Sciatic nerve (tissue), 2 donors: ENCODE measurements at regions not wholly inside any gene's neighbourhood (a gene's known extent, or its start where the extent isn't known, plus 50 kb on each side); places are given as distances from the start of the nearest gene placed in this dataset.
A peak's percentile ranks its signal among the peaks of the same experiment; 100 is the strongest.
"Not testable (repeated sequence)": the region's sequence is repeated elsewhere in the genome, so short reads cannot be mapped to it uniquely, and the experiment has no call there.

ENCODE experiments used
- ATAC-seq: fragments of 200-7000 bp; cut with Tn5 transposase; one replicate; pipeline ENCODE4 v1.9.1; 2020; ENCODE audit warnings: mild to moderate bottlenecking, moderate library complexity
- DNase-seq: peaks from one replicate; pipeline ENCODE4 v3.0.0-alpha.2; 2020; ENCODE audit warnings: low spot score
- intact Hi-C: fragments of 100-400 bp; cut with DNase I; formaldehyde crosslinking; loops from one replicate; pipeline ENCODE4 v1.14.2; 2022
- donor health status: DM: no; HTN: no; CAD: no.
- donor health status: DM: no; HTN: no; CAD: no.

DNA sequence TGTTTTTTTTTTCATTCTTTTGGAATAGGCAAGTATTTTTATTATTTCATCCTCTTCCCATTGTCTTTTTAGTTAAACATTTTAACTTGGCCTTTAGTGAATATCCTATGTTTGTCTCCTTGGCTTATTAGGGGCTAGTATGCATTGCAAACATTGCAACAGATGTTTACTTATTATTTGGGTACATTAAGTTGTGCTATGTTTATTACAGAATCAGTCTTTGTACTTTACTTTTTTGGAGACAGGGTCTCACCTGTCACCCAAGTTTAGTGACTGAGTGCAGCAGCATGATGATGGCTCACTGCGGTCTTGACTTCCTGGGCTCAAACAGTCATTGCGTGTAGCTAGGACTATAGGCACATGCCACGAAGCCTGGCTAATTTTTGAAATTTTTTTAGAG is 51.1 kb upstream of the NUDT6 start:
- DNase-seq (no peak), ATAC-seq (no peak)
- intact Hi-C loops: no loop called here

DNA sequence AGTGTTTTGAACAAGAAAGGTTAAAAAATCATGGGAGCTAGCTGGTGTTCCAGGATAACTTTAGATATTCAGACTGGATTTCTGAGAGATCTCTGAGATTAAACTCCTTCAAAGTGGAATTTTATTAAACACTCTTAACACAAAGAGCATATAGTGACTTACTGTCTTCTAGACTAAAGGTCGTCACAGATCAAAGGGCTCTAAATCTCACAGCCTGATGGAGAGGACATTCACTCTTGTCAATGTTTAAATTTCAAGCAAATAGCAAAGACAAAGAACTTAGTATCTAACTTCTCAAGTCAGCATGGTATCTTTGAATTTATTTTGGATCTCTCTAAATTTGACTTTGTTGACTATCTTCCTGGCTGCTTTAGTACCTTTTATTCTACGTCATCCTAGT is 53.7 kb upstream of the NUDT6 start:
- ATAC-seq (no peak), DNase-seq (no peak)
- intact Hi-C loops: no loop called here

DNA sequence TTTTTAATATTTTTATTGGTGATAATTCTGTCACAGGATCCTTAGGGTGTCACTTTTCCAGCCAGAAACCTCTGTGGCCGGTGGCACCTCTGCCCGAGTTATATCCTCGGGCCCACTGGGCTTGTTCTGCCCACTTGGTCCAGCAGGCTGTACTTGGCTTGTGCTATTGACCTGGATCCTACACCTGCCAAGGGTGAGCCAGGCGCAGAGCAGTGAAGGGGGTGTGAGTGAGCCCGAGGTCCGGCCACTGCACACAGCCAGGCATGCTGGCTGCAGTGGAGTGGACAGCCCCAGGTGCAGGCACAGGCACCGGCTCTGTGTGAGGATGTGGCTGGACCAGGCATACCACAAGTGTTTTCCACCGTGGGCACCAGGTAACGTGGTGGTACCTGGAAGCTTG is 54.7 kb upstream of the NUDT6 start:
- no peak for ATAC-seq
- no peak for DNase-seq
- intact Hi-C loops: no loop called here

DNA sequence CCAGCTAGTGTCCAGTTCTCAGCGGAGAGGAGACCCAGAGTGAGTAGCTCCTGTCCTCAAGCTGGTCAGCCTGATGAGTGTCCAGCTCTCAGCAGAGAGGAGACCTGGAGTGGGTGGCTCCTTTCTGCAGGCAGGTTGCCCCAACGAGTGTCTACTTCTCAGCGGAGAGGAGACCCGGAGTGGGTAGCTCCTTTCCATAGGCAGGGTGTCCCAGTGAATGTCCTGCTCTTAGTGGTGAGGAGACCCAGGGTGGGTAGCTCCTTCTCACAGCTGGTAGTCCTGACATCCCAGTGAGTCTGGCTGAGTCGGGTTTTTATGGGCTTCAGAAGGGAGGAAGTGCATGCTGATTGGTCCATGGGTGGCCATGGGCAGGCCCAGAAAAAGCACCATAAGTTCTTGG is 55.7 kb upstream of the NUDT6 start:
- intact Hi-C loops: no loop called here
- ATAC-seq (peak; percentile 17), DNase-seq (no peak)

DNA sequence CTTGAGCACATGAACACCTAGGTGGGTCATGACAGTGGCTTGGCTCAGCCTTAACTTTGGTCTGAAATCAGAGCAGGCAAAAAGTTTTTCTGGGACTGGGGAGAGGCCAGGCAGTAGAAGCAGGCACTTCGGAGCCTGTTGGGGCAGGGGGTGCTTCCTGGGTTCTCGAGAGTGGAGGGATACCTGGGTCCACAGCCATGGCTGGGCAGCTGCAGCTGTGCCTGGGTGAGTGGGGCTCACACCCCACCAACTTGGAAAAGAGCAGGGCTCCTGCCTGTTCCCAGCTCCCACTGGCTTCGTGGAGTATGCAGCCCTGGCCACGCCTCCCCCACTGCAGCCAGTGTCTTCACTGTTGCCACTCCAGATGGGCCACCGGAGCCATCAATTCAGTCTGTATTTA is 56.4 kb upstream of the NUDT6 start:
- intact Hi-C loops: no loop called here
- ATAC-seq (no peak), DNase-seq (no peak)

DNA sequence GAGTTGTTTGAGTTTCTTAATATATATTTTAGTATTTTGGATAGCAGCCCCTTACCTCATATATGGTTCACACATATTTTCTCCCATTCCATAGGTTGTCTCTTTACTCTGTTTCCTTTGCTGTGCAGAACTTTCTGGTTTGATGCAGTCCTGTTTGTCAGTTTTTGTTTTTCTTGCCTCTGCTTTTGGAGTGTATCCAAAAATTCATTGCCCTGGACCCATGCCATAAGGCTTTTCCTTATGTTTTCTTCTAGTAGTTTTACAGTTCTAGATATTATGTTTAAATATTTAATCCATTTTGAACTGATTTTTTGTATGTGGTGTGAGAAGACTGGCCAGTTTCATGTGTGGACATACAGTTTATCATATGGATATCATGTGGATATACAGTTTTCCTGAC is 58.5 kb upstream of the NUDT6 start:
- intact Hi-C loops: no loop called here
- DNase-seq (no peak), ATAC-seq (no peak)

DNA sequence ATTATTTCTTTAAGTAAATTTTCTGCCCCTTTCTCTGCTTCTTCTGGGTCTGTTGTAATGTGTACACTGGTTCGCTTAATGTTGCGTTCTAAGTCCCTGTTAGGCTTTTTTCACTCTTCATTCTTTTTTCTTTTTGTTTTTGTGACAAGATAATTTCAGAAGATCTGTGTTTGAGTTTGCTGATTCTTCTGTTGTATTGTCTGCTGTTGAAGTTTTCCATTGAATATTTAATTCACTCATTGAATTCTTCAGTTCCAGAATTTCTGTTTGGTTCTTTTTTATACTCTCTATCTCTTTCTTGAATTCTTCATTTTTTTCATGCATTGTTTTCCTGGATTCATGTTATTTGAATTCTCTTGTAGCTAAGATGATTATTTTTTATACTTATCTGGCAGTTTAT is 66.3 kb upstream of the NUDT6 start:
- no peak for ATAC-seq
- DNase-seq: no peak
- intact Hi-C loops: loop anchor here (1.0 kb wide), 1 partner anchor 26 kb away; no protein-coding TSS in a partner anchor

DNA sequence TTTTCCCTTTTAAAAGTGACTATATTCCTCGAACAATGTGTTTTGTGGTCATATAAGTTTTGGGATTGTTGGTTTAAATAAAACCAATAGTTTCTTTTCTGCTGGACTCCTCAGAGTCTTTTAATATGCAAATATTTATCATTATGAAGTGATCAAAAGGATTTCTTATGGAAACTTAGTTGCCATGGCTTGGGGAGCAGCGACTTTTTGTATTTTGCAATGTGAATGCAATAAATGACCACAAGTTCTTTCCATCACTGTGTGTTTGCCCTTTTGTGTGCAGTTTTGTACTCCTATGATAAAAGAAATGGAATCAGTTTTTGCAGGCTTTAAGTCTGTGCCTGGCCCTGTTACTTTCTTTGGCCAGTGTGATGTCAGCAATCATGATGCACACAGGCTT is 68.5 kb upstream of the NUDT6 start:
- DNase-seq: no peak
- no peak for ATAC-seq
- intact Hi-C loops: no loop called here

DNA sequence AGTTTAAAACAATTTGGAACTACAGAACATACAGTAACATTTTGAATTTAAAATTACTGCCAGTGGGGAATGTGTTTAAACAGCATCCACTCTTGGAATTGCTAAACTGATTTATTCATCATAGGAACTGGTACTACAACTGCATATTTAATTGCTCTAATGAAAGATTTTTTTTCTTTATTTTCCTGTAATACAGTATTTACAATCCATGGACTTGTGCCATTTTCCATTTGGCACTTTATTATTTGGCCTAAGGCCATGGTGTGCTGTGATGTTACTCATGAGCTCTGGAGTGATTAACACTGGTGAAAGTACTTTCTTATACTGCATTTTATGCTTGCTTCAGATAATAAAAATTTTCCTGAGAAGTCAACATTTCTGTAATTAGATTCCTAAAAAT is 69.7 kb upstream of the NUDT6 start:
- ATAC-seq (no peak), DNase-seq (no peak)
- intact Hi-C loops: no loop called here

DNA sequence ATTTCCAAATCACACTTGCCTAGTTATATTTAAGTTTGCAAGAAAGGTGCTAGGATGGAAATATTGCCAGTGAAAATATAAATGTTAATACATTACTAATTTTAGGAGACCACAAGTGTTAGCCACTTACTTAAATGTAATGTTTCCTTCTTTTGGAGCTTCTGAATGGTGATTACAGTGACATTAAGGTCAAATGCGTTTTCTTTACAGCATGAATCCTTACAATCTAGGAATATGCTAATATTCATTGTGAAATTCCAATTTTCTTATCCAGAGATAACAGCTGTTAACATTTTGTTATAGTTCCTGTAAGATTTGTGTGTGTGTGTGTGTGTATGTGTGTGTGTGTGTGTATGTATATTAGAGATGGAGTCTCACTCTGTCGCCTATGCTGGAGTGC is 70.2 kb upstream of the NUDT6 start:
- DNase-seq (no peak), ATAC-seq (no peak)
- intact Hi-C loops: no loop called here

DNA sequence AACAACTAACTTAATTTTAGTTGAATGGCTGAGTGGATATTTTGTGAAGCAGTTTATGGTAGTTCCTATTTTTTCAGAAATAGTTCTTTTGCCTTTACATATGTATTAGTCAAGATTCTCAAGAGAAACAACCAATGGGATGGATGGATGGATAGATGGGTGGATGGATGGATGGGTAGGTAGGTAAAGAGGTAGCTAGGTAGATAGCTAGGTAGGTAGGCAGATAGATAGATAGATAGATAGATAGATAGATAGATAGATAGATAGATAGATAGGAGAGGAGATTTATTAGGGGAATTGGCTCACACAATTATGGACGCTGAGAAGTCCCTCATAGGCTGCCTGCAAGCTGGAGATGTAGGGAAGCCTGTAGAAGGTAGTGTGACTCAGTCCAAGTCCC is 74.0 kb upstream of the NUDT6 start:
- DNase-seq (no peak), ATAC-seq (no peak)
- intact Hi-C loops: no loop called here

DNA sequence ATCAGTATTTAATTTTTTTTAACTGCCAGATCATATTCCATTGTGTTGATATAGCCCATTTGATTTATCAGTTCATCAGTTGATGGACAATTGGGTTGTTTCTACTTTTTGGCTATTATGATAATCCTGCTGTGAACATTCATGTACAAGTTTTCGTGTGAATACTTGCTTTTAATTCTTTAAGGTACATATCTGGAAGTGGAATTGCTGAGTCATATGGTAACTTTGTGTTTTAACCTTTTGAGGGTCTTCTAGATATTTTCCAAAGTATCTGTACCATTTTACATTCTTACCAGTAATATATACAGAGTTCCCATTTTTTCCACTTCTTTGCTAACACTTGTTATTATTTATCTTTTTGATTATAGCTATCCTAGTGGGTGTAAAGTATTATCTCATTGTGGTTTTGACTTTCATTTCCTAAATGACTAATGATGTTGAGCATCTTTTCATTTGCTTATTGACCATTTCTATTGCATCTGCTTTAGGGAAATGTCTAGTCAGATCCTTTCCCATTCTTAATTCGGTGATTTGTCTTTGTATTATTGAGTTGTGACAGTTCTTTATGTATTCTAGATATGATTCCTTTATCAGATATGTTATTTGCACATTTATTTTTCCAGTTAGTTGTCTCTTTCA is 75.2 kb upstream of the NUDT6 start:
- intact Hi-C loops: no loop called here
- DNase-seq (no peak), ATAC-seq (no peak)

DNA sequence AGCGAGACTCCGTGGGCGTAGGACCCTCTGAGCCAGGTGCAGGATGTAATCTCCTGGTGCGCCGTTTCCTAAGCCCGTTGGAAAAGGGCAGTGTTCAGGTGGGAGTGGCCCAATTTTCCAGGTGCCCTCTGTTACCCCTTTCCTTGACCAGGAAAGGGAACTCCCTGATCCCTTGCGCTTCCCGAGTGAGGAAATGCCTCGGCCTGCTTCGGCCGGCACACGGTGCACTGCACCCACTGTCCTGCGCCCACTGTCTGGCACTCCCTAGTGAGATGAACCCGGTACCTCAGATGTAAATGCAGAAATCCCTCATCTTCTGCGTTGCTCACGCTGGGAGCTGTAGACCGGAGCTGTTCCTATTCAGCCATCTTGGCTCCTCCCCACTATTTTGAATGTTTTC is 81.7 kb upstream of the NUDT6 start:
- intact Hi-C loops, DNase-seq, ATAC-seq: not testable (repeated sequence)

DNA sequence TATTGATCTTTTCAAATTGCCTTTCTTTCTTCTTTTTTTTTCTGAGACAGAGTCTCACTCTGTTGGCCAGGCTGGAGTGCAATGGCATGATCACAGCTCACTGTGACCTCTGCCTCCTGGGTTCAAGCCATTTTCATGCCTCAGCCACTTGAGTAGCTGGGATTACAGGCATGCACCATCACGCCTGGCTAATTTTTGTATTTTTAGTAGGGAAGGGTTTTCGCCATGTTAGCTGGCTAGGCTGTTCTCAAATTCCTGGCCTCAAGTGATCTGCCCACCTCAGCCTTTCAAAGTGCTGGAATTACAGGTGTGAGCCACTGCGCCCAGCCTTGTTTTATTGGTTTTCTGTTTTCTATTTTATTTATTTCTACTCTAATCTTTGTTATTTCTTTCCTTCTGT is 82.7 kb upstream of the NUDT6 start:
- DNase-seq, intact Hi-C loops: not testable (repeated sequence)

DNA sequence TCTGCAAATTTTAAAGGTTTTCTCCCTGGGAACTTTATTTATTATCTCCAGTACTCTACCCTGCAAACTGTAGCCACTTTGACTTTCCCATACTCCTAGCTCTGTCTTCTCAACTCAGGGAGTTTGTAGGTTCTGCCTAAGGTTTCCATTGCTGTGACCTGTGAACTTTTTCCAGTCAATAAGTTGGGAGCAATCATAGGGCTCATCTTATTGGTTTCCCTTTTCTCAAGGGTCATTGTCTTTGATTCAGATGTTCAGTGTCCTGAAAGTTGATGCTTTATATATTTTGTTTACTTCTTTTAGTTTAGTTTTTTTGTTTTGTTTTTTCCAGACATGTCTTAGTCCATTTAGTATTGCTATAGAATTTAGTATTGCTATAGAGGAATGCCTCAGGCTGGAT is 85.3 kb upstream of the NUDT6 start:
- DNase-seq (no peak), ATAC-seq (no peak)
- intact Hi-C loops: no loop called here

More for the DNA sequence above, 82.7 kb upstream of the NUDT6 start:
- not testable (repeated sequence) for ATAC-seq

DNA sequence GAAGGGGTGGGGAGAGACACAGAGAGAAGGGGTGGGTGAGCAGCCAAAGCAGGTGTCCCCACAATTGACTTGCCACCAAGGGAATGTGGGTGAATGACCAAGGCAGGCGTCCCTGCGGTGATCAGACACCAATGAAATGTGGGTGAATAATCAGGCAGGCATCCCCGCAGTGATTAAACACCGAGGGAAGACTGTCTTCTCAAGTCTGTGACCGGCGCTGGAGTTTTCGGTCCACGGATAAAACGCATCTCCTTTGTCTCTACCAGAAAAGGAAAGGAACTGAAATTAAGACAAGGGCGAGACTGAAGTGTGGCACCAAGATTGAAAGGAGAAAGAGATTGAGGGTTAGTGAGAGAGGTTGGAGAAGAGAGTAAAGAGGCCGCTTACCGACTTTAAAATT is 90.0 kb upstream of the NUDT6 start:
- ATAC-seq, intact Hi-C loops, DNase-seq: not testable (repeated sequence)

DNA sequence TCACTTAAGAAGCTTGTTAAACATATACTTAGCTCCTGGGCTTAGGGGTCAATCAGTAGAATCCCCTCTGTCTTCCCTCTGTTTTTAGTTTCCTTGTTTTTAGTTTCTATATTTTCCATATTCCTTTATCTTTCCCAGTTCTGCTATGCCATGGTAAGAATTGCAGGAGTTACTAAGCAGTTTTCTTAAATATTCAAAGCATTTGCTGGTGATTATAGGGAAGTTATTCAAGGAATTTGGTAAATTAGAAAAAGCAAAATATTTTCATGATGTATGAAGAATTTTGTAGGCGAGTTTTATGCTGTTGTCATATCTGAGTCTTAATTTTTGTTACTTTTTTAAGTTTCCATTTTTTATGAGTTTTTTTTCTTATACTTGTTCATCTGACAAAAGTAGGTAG is 91.6 kb upstream of the NUDT6 start:
- DNase-seq (no peak), ATAC-seq (no peak)
- intact Hi-C loops: no loop called here

DNA sequence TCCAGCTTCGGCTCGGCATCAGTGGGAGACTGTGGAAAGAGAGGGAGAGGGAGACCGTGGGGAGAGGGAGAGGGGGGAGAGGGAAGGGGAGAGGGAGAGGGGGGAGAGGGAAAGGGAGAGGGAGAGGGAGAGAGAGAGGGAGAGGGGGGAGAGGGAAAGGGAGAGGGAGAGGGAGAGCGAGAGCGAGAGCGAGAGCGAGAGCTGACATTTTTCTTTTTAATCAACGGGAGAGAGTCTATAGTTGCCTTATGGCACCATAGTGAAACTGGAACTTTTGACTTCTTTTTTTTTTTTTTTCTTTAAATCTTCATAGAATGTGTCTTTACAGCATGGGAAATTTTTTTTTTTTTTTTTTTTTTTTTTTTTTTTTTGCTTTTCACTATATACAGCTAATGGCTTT is 94.7 kb upstream of the NUDT6 start:
- ATAC-seq: no peak
- DNase-seq: no peak
- intact Hi-C loops: no loop called here

DNA sequence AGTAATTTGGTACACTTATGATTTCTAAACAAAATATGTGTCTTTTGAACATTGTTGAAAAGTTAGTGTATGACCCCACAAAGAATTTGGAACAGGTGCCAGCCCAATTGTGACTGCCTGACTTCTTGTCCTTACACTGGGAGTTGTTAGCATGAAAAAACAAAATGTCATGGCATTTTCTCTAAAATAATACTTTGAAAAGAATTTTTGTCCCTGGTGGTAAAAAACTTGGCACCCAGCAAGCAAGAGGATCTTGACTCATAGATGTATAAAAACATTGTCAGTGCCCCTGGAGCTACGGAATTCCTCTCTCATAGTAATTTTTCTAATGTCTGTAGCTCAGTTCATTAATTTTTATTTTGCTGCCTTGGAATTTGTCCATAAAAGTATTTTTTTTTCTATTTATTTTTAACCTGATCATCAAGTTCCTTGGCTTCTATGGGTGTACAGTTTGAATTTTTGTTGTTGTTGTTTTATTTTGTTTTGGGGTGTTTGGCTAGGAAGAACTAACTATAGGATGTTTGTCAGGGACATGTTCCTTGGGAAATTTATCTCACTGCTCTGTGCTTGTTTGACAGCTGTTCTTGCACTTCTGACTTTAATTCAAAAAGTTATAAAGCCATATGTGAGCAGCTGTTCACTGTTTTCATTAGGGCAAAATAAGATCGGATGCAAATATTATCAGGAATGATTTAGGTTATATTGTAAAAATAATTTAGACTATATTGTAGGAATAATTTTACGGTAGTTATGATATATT is 95.4 kb upstream of the NUDT6 start:
- ATAC-seq (no peak), DNase-seq (no peak)
- intact Hi-C loops: no loop called here

DNA sequence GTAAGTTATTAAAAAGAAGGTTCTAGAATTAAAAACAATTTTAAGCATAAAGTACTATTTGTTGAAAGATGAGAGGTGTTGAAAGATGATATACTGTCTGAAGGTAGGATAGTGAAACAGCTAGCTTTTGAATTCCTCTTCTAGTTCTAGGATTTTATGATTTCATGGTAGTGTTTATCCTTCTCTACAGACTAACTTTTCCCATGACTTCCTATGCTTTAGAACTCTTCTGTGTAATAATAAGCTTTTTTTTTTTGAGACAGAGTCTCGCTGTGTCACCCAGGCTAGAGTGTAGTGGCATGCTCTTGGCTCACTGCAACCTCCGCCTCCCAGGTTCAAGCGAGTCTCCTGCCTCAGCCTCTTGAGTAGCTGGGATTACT is 96.0 kb upstream of the NUDT6 start:
- intact Hi-C loops: no loop called here
- ATAC-seq: no peak
- DNase-seq: no peak

DNA sequence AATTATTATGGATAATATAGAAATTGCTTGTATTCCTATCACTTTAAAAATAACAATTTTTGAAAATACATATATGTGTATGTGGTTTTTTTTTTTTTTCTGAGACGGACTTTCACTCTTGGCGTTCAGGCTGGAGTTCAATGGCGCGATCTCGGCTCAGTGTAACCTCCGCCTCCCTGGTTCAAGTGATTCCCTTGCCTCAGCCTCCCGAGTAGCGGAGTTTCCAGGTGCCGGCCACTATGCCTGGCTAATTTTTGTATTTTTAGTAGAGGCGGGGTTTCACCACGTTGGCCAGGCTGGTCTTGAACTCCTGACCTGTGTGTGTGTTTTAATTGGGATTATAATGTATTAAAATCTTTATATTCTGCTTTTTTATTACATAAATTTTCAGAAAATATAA is 97.9 kb upstream of the NUDT6 start:
- ATAC-seq: no peak
- intact Hi-C loops: no loop called here
- no peak for DNase-seq
